ENCODE measurements at regions not wholly inside any gene's neighbourhood (a gene's known extent, or its start where the extent isn't known, plus 50 kb on each side); places are given as distances from the start of the nearest gene placed in this dataset.

- TF ChIP-seq POLR2A (IDR thresholded peaks at IDR 0.05; ENCODE audit: low read depth, low read length) (no peak), POLR2AphosphoS5 (IDR thresholded peaks at IDR 0.05; ENCODE audit: low read depth, low read length) (no peak)
Observed at GRCh38 chr10:8874972-8875371, 820.5 kb downstream of the GATA3 start.
